Left lung (tissue), 4 donors: ENCODE measurements at regions not wholly inside any gene's neighbourhood (a gene's known extent, or its start where the extent isn't known, plus 50 kb on each side); places are given as distances from the start of the nearest gene placed in this dataset.

ENCODE experiments used
- ATAC-seq: fragments of 200-7000 bp; cut with Tn5 transposase; one replicate; pipeline ENCODE4 v1.9.1; 2020; ENCODE audit warnings: moderate library complexity
- DNase-seq, 4 donors: peaks; one replicate each; pipeline ENCODE4 v3.0.0-alpha.2; 2013 to 2020
- H3K27ac ChIP-seq, 2 donors: fragments of 200-600 bp; sonication (generic) in 1 of 2; one replicate each; pipeline versions ENCODE4 v1.5.0 to v1.8.0; 2020 to 2021
- H3K27me3 ChIP-seq, 2 donors: fragments of 200-600 bp; sonication (generic) in 1 of 2; one replicate each; pipeline versions ENCODE4 v1.5.0 to v1.8.0; 2020 to 2021
- H3K36me3 ChIP-seq, 2 donors: fragments of 200-600 bp; sonication (generic) in 1 of 2; one replicate each; pipeline versions ENCODE4 v1.5.0 to v1.8.0; 2020 to 2021
- H3K4me1 ChIP-seq, 2 donors: fragments of 200-600 bp; one replicate each; pipeline ENCODE4 v1.8.0; 2021
- H3K4me3 ChIP-seq, 2 donors: fragments of 200-600 bp; sonication (generic) in 1 of 2; one replicate each; pipeline versions ENCODE4 v1.5.0 to v1.8.0; 2020 to 2021; ENCODE audit warnings: mild to moderate bottlenecking in 1 of 2
- H3K9me3 ChIP-seq, 2 donors: fragments of 200-600 bp; sonication (generic) in 1 of 2; one replicate each; pipeline versions ENCODE4 v1.5.0 to v1.8.0; 2020 to 2021
- intact Hi-C, 2 donors: fragments of 100-400 bp; cut with DNase I; formaldehyde crosslinking; loops; one replicate each; pipeline versions ENCODE4 v1.11.2 to v1.14.2; 2022
- TF ChIP-seq, protein P1 (sequence below), 2 donors: fragments of 200-600 bp; sonication (generic) in 1 of 2; IDR thresholded peaks; one replicate each; pipeline versions ENCODE4 v1.5.0 to v1.8.0; 2021; ENCODE audit warnings: antibody characterized with exemption in 2 of 2
- donor health status: DM: no; HTN: yes; CAD: no.
- donor health status: DM: no; HTN: no; CAD: no.

DNA sequence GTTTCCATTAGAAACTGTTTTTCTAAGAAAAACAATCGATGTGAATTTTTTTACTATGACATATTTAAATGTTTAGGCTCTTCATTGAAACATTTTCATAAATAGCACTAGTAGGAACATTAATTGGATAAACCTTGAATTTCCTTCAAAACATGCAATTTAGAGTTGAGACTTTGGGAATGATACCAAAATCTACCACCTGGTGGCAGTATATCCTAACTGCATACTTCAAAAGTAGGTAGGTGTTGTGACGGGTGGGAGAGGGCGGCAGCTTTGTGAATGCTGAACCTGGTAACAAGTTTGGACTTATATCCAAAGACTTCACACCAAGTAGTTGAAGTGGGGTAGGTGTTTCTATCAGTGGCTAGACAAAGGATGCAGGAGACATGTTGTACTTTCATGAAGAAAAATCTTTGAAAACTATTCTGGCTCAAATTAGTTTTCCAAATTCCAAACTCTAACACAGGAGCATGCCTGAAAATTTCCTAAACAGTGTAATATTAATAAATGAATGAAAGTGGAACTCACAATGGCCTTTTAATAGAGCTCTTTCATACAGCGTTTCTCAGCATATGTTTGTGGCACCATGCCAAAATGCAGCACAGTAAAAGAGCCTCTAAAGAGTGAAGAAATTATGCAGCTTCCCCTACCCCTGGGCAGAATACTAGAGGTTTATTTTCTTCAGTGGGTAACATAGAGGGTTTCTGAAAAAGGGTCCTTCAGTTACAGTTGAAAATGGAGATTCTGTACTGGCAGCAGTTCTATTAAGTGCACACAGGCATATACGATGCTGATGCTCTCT is 201.0 kb upstream of the TPK1 start:
- H3K36me3 ChIP-seq: no peaks in the 10 kb centered on the region
- DNase-seq (peak in 2 of 4 donors; percentile 33 to 41), ATAC-seq (peak; percentile 84)
- no peak overlapping the region for H3K27ac ChIP-seq
- no peaks in the 10 kb centered on the region for H3K27me3 ChIP-seq
- intact Hi-C loops: no loop called here
- H3K4me3 ChIP-seq: no peak overlapping the region
- TF ChIP-seq, protein P1, sequence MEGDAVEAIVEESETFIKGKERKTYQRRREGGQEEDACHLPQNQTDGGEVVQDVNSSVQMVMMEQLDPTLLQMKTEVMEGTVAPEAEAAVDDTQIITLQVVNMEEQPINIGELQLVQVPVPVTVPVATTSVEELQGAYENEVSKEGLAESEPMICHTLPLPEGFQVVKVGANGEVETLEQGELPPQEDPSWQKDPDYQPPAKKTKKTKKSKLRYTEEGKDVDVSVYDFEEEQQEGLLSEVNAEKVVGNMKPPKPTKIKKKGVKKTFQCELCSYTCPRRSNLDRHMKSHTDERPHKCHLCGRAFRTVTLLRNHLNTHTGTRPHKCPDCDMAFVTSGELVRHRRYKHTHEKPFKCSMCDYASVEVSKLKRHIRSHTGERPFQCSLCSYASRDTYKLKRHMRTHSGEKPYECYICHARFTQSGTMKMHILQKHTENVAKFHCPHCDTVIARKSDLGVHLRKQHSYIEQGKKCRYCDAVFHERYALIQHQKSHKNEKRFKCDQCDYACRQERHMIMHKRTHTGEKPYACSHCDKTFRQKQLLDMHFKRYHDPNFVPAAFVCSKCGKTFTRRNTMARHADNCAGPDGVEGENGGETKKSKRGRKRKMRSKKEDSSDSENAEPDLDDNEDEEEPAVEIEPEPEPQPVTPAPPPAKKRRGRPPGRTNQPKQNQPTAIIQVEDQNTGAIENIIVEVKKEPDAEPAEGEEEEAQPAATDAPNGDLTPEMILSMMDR (IDR thresholded peaks at IDR 0.05): peak; percentile 63 to 73
- H3K4me1 ChIP-seq: no peaks in the 10 kb centered on the region
- H3K9me3 ChIP-seq: no peaks in the 10 kb centered on the region

DNA sequence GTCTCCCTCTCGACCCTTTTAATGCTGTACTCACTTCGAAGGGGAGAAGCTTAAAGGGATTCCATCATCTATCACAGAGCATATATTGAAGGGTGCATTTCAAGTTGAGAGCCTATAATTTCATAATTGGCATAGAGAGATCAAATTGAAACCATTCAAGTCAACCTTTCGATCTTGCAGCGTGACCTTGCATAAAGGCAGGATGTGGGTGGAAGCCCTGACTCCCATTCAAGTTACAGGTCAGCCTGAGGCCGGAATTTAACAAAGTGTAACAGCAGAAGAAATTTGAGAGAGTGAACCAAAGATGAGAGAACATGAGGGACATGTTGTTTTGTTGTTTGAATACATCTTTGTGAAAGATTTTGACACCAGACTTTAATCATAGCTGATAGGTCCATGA is 195.3 kb upstream of the TPK1 start:
- intact Hi-C loops: no loop called here
- ATAC-seq (no peak), DNase-seq (no peak)
- H3K9me3 ChIP-seq: no peaks in the 10 kb centered on the region
- TF ChIP-seq, protein P1 (IDR thresholded peaks at IDR 0.05): no peak
- H3K36me3 ChIP-seq: no peaks in the 10 kb centered on the region
- H3K4me3 ChIP-seq: no peak overlapping the region
- no peak overlapping the region for H3K27ac ChIP-seq
- no peaks in the 10 kb centered on the region for H3K27me3 ChIP-seq
- H3K4me1 ChIP-seq: no peaks in the 10 kb centered on the region

DNA sequence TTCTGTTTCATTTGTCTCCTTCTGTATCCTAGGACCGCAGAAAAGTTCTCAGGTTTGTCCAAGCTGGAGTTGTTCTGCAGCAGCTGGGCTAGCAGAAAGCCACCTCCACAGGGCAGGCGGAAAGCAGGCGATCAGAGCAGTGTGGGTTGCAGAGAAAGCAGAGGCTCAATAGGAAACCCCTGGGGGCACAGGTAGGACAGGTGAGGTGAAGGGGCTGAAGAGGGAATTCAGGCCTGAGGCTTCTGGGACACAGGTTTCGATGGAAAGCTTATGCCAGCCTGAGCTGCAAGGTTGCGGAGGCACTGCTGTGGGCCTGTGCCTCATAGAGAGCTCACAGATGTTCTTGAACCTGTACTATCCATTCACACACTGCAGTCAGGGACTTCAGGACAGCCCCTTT is 194.9 kb upstream of the TPK1 start:
- intact Hi-C loops: no loop called here
- Histone ChIP-seq H3K36me3 (no peaks in the 10 kb centered on the region), H3K9me3 (no peaks in the 10 kb centered on the region), H3K4me3 (no peak overlapping the region), H3K4me1 (no peaks in the 10 kb centered on the region), H3K27me3 (no peaks in the 10 kb centered on the region), H3K27ac (no peak overlapping the region)
- TF ChIP-seq, protein P1 (IDR thresholded peaks at IDR 0.05): no peak
- peak in 1 of 4 donors; percentile 13 for DNase-seq
- ATAC-seq: no peak

DNA sequence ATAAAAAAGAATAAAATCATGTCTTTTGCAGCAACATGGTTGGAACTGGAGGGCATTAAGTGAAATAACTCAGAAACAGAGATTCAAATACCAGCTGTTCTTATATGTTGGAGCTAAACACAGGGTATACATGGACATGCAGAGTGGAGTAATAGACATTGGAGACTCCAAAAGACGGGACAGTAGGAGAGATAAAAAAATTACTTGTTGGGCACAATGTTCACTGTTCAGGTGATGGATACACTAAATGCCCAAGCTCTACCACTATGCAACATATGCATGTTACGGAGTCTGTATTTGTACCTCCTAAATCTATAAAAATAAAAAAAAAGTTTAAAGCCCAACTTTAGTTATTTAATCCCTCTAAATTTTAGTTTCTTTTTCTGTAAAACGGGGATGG is 184.6 kb upstream of the TPK1 start:
- intact Hi-C loops: no loop called here
- Histone ChIP-seq H3K4me3 (no peak overlapping the region), H3K27me3 (no peaks in the 10 kb centered on the region), H3K4me1 (no peaks in the 10 kb centered on the region), H3K27ac (no peak overlapping the region), H3K9me3 (no peaks in the 10 kb centered on the region), H3K36me3 (no peaks in the 10 kb centered on the region)
- DNase-seq (no peak), ATAC-seq (no peak)
- TF ChIP-seq, protein P1 (IDR thresholded peaks at IDR 0.05): no peak

DNA sequence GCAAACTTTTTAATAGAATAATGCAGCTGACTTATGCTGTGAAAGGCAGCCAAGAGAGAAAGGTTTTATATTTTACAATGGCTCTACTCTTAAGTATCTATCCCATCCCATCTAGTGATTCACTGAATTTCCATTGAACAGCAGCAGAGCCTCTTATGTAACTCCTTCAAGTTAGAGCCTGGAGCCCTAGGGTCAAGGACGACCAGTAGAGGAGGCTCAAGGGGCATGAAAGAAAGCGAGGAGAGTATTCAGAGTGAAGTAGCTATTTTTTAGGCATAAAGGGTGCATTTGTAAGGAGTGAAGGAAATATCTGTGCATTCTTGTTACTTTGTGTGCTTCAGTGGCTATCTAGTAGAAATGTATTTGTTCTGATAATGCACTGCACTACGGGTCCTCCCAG is 180.2 kb upstream of the TPK1 start:
- Histone ChIP-seq H3K36me3 (no peaks in the 10 kb centered on the region), H3K9me3 (no peaks in the 10 kb centered on the region), H3K27me3 (no peaks in the 10 kb centered on the region), H3K4me1 (no peaks in the 10 kb centered on the region), H3K4me3 (no peak overlapping the region), H3K27ac (no peak overlapping the region)
- DNase-seq: peak in 2 of 4 donors; percentile 7 to 18
- no peak for ATAC-seq
- TF ChIP-seq, protein P1 (IDR thresholded peaks at IDR 0.05): no peak
- intact Hi-C loops: no loop called here
